Thoracic aorta (tissue), 2 donors: ENCODE measurements at regions not wholly inside any gene's neighbourhood (a gene's known extent, or its start where the extent isn't known, plus 50 kb on each side); places are given as distances from the start of the nearest gene placed in this dataset.
A peak's percentile ranks its signal among the peaks of the same experiment; 100 is the strongest.

Source experiments
- ATAC-seq: fragments of 150-250 bp; one replicate; pipeline ENCODE4 v1.8.0; 2017; ENCODE audit warnings: low read depth; ENCODE audit not compliant: insufficient number of reproducible peaks, low FRiP score
- DNase-seq: peaks from one replicate; pipeline ENCODE4 v3.0.0-alpha.2; 2020; ENCODE audit warnings: low spot score
- H3K27ac ChIP-seq, 2 donors: fragments of 200-600 bp; sonication (generic); 1 replicate in 1 of 2; 2 replicates in 1 of 2; pipeline ENCODE4 v1.5.1; 2016; ENCODE audit warnings: mild to moderate bottlenecking in 2 of 2, moderate library complexity in 2 of 2
- H3K27me3 ChIP-seq: fragments of 200-600 bp; sonication (generic); replicated peaks from 2 replicates; pipeline ENCODE4 v1.6.0; 2016; ENCODE audit warnings: mild to moderate bottlenecking; ENCODE audit not compliant: insufficient read depth
- H3K36me3 ChIP-seq: fragments of 200-600 bp; sonication (generic); one replicate; pipeline ENCODE4 v1.5.1; 2016
- H3K4me1 ChIP-seq, 2 donors: fragments of 200-600 bp; sonication (generic); 1 replicate in 1 of 2; 2 replicates in 1 of 2; pipeline versions ENCODE4 v1.5.1 to v1.6.0; 2016; ENCODE audit warnings: low read depth in 2 of 2, mild to moderate bottlenecking in 1 of 2; ENCODE audit not compliant: control insufficient read depth in 1 of 2
- H3K4me3 ChIP-seq: fragments of 200-600 bp; sonication (generic); 2 replicates; pipeline ENCODE4 v1.5.1; 2016; ENCODE audit warnings: mild to moderate bottlenecking
- H3K9me3 ChIP-seq: fragments of 200-600 bp; sonication (generic); 2 replicates; pipeline ENCODE4 v1.5.1; 2016
- CTCF ChIP-seq: fragments of 200-600 bp; sonication (generic); IDR thresholded peaks from one replicate; pipeline ENCODE4 v1.5.1; 2019; ENCODE audit warnings: antibody characterized with exemption

GRCh38 chr7:4621396-4621795, 60.7 kb upstream of the FOXK1 start:
- no peak overlapping the region for H3K4me3 ChIP-seq
- DNase-seq (no peak), ATAC-seq (no peak)
- H3K4me1 ChIP-seq, result peaks cover 0 to 8% of the 10 kb centered on the region in 2 donors
- no peaks in the 10 kb centered on the region for H3K27me3 ChIP-seq
- H3K9me3 ChIP-seq, result no peaks in the 10 kb centered on the region
- no peak overlapping the region for H3K27ac ChIP-seq
- no peaks in the 10 kb centered on the region for H3K36me3 ChIP-seq
- TF ChIP-seq CTCF, result no peak

GRCh38 chr7:4626318-4626845, 55.7 kb upstream of the FOXK1 start:
- TF ChIP-seq CTCF, result no peak
- Histone ChIP-seq H3K9me3 (no peaks in the 10 kb centered on the region), H3K27me3 (no peaks in the 10 kb centered on the region), H3K4me1 (peaks cover 0 to 3% of the 10 kb centered on the region in 2 donors), H3K27ac (no peak overlapping the region), H3K36me3 (no peaks in the 10 kb centered on the region), H3K4me3 (no peak overlapping the region)
- DNase-seq, result no peak
- no peak for ATAC-seq

GRCh38 chr7:4629287-4629895, 52.7 kb upstream of the FOXK1 start:
- H3K4me3 ChIP-seq, result no peak overlapping the region
- no peak for ATAC-seq
- no peaks in the 10 kb centered on the region for H3K36me3 ChIP-seq
- H3K27ac ChIP-seq, result no peak overlapping the region
- peaks cover 4 to 10% of the 10 kb centered on the region in 2 donors for H3K4me1 ChIP-seq
- no peak for TF ChIP-seq CTCF
- H3K9me3 ChIP-seq, result no peaks in the 10 kb centered on the region
- H3K27me3 ChIP-seq, result no peaks in the 10 kb centered on the region
- DNase-seq, result no peak

- H3K27me3 ChIP-seq, result no peaks in the 10 kb centered on the region
- H3K4me3 ChIP-seq, result peak overlapping the region; percentile 65
- H3K9me3 ChIP-seq, result no peaks in the 10 kb centered on the region
- ATAC-seq (peak; percentile 95), DNase-seq (peak; percentile 58)
- peak overlapping the region in 1 of 2 donors; percentile 55 for H3K27ac ChIP-seq
- peaks cover 4 to 10% of the 10 kb centered on the region in 2 donors for H3K4me1 ChIP-seq
- H3K36me3 ChIP-seq, result no peaks in the 10 kb centered on the region
- peak; percentile 53 for TF ChIP-seq CTCF
Measured at GRCh38 chr7:4631380-4632179, 50.5 kb upstream of the FOXK1 start.
